Stimulated activated CD4-positive, alpha-beta T cell treated with anti-CD3 and anti-CD28 coated beads, Interleukin-4, amount 100 ng/mL, for 24 hours (primary cell): ENCODE measurements at regions not wholly inside any gene's neighbourhood (a gene's known extent, or its start where the extent isn't known, plus 50 kb on each side); places are given as distances from the start of the nearest gene placed in this dataset.
"Not testable (repeated sequence)": the region's sequence is repeated elsewhere in the genome, so short reads cannot be mapped to it uniquely, and the experiment has no call there.

Experiments used
- DNase-seq: peaks from one replicate; pipeline ENCODE4 v3.0.0-alpha.2; 2020

DNA sequence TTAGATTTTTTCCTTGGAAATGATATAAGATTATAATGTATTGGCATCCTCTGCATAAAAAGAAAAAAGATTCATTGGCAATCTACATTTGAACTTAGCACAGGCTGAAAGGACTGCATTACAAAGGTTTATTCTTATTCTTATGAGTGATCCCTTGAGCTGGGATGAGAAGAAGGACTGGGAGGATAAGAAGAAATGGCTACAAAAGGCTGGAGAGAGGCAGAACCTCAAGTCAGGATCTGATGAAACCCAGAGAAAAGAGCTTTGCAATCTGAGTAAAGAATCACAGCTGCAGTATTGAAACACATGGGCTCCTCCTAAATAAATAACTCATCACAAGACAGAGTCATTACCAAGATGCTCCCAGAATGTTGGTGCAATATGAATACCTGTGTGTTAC is 1635.4 kb upstream of the FLRT2 start:
- DNase-seq = no peak

GRCh38 chr14:83898558-83898957 is 1631.4 kb upstream of the FLRT2 start:
- DNase-seq = not testable (repeated sequence)

GRCh38 chr14:83899706-83900105 is 1630.2 kb upstream of the FLRT2 start:
- no peak for DNase-seq

- no peak for DNase-seq
Observed at GRCh38 chr14:83905157-83905556, 1624.8 kb upstream of the FLRT2 start.

- no peak for DNase-seq
Observed at GRCh38 chr14:83908419-83908818, 1621.5 kb upstream of the FLRT2 start.

- DNase-seq = no peak
Observed at GRCh38 chr14:83909507-83909906, 1620.4 kb upstream of the FLRT2 start.

- no peak for DNase-seq
Observed at GRCh38 chr14:83912032-83912642, 1617.8 kb upstream of the FLRT2 start.

DNA sequence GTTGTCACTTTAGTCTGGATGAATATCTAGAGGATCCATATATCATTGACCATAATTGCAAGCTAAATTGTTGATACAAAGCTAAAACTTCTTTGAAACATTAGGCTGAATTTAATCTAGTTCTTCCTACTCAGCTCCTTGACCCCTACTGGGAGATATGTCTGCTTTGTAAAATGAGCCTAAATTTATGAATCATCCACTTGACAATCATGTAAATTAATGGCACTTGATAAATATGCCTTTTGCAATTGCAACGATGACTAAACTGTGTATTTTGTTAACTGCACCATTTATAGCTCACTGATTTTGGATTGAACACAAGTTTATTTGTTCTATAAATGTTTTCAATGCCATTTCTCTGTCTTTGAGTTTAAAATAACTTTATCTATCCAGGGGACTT is 1616.5 kb upstream of the FLRT2 start:
- DNase-seq = no peak

GRCh38 chr14:83918546-83918945 is 1611.4 kb upstream of the FLRT2 start:
- no peak for DNase-seq

DNA sequence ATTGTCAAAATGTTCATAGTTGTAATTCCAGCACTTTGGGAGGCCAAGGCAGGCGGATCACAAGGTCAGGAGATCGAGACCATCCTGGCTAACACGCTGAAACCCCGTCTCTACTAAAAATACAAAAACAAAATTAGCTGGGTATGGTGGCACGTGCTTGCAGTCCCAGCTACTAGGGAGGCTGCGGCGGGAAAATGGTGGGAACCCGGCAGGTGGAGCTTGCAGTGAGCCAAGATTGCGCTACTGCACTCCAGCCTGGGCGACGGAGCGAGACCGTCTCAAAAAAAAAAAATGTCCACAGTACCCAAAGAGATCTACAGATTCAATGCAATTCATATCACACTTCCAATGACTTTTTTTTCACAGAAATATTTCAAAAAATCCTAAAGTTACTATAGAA is 1610.3 kb upstream of the FLRT2 start:
- DNase-seq = not testable (repeated sequence)

DNA sequence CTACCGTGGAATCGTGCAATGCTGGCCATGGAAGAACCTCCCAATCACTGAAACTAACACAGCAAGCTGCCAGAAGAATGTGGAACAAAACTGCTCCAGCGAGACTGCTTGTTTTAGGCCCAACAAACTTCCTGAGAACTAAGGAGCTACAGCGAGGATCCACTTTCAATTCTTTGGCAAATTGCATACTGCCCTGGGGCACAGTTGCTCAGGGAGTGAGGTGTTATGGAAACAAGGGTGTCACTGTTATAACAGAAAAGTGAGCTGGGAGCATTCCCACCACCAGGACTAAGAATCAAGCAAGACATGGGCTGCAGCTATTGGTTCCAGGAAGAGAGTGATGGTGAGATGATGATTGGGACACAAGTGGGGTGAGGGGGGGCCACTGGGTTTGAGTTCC is 1606.1 kb upstream of the FLRT2 start:
- DNase-seq = no peak

- DNase-seq = no peak
Observed at GRCh38 chr14:83924259-83924658, 1605.7 kb upstream of the FLRT2 start.

- no peak for DNase-seq
Observed at GRCh38 chr14:83940253-83940652, 1589.7 kb upstream of the FLRT2 start.

DNA sequence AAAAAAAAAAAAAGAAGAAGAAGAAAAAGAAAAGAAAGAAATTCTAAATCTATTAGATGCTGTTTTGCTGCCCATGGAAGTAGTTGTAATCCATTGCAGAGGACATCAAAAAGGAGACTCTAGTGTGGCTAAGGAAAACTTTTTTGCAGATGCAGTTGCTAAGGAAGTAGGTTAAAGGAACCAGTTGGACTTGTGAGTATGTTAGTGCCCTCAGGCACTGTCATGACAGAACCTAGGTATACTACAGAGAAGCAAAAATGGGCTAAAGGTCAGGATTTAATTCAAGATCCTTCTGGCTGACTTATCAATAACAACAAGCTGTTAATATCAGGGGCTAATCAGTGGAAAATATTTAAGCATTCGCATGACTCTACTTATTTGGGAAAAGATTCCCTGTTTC is 1571.6 kb upstream of the FLRT2 start:
- DNase-seq = no peak

DNA sequence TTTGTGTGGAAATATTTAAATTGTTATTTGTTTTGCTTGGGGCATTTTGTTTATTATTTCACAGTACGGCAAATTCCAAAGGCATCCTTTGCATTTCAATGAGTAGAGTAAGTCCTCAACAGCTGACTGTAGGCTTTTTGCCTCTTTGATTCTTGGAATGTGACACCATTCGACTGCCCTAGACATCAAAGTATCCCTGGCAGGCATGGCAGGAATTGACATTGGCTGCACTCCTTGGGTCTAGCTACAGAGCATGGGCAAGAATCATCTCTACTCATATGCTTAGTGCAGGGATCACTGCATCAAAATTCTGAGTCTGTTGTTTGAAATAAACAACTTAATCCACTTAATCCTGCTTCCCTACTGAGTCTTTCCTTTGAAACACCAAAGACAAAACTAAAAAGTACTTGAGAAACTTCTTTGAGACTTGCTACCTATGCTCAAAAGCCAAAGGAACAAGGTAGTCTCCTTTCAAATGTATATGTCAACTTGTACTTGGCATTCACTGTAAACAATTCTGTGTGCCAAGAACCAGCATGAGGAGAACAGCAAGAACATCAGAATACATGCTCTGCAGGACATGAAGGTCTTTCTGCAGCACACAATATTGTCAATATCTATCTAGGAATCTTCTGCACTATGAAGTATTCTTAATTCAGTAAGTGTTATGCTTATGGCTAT is 1569.0 kb upstream of the FLRT2 start:
- no peak for DNase-seq

GRCh38 chr14:83969998-83970397 is 1559.9 kb upstream of the FLRT2 start:
- DNase-seq = no peak

DNA sequence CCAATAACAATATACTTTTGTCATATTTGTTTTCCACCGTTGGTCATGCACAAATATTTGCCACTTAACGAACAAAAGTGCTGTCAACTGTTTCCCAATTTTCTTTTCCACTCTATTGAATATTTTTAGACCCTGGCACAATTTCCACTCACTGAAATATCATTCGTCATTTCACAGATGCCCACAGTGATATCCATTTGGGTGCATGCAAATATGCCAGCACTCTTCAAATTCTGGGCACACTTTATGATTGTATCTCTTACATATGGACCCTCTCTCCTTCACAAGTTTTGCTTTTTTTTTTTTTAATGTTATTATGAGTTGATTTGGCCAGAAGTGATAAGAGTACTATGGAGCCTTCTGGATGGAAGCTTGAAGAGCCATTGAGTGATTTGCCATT is 1557.3 kb upstream of the FLRT2 start:
- DNase-seq = no peak

DNA sequence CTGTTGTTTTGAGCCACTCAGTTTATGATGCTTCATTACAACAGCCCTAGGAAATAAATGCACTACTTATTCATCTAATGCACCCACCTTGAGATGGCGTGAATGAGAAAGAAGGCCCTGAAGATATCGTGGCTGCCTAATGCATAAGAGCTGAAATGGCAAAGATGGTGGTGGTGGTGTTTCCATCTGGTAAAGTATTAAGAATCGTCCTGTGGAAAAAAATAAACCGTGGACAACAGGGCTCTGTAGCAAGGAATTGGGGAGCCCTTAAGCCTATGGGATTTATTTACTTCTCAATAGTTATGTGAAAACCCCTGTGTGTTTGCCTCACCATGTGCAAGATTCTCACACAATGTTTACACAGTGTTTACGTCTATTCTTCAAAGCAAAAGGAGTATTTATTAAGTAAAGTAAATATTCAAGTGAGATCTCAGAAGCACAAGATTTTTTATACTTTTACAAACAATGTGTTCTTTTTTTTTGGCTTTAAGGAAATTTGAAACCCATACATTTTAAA is 1555.2 kb upstream of the FLRT2 start:
- no peak for DNase-seq

GRCh38 chr14:83975435-83975834 is 1554.5 kb upstream of the FLRT2 start:
- no peak for DNase-seq

GRCh38 chr14:83975841-83976770 is 1553.8 kb upstream of the FLRT2 start:
- DNase-seq = no peak

DNA sequence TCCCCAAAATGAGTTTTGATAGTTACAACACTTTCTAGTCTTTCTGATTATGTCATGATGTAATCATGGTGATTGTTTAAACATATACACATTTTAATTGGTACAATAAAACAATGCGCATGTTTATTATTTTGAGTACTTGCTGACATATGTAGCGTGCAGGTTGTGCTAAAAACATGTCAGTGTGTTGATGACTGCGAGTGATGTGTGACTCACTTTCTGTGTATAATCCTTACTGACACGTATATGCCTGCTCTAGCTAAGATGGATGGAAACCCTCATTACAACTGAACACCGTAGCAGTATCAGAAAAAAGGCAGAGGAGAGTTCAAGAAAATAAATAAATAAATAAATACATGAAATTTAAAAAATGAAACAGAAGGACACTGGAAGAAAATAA is 1552.4 kb upstream of the FLRT2 start:
- no peak for DNase-seq

- not testable (repeated sequence) for DNase-seq
Observed at GRCh38 chr14:83981676-83982258, 1548.2 kb upstream of the FLRT2 start.

DNA sequence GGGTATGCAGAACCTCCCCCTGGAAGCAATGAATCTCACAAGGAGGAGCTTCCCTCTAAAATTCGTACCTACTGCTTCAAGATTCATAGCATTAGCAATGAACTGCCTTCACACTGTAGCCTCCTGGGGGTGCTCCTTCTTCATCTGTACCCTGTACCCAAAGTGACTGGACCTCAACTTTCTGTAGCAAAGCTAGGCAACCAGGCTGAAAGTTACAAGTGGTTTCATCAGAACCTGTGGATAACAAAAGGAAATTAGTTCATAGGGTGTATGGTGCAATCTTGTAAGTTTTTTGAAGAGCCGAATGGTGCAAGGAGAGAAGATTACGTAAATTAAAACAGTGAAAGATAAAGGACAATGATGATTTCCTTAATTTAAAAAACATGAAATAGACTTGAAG is 1541.7 kb upstream of the FLRT2 start:
- DNase-seq = no peak
